HepG2 (cell line): ENCODE measurements at regions not wholly inside any gene's neighbourhood (a gene's known extent, or its start where the extent isn't known, plus 50 kb on each side); places are given as distances from the start of the nearest gene placed in this dataset.

Experiments used
- ATAC-seq: fragments of 200-7000 bp; cut with Tn5 transposase; 3 replicates; pipeline ENCODE4 v1.9.1; 2020; ENCODE audit warnings: mild to moderate bottlenecking, moderate library complexity
- BruUV-seq: library from RNA; stranded (reverse); fragments of 400-500 nt; replicated peaks from 2 replicates; lab custom pipeline; 2021; lab: Mats Ljungman, UMichigan
- CTCF ChIA-PET: fragments of 300-600 bp; formaldehyde crosslinking; extraction: SDS; loops from one replicate; lab custom pipeline; 2021; ENCODE audit warnings: low total read pairs, inconsistent platforms, low intra/inter-chr PET ratio; lab: Yijun Ruan, JAX
- POLR2A ChIA-PET: fragments of 350-600 bp; sonication (Branson Sonifier 250); formaldehyde crosslinking; loops from one replicate; lab custom pipeline; 2020; ENCODE audit warnings: antibody characterized with exemption, inconsistent platforms; lab: Yijun Ruan, JAX
- DNase-seq: peaks from one replicate; pipeline ENCODE4 v3.0.0-alpha.2; 2015; ENCODE audit warnings: low spot score
- FAIRE-seq: peaks from 3 replicates; lab custom pipeline; 2011; peaks lifted over from hg19 to GRCh38; lab: Jason Lieb, UNC
- H2AFZ ChIP-seq: one replicate; pipeline ENCODE4 v1.6.1; 2011; ENCODE audit warnings: low read length, inconsistent platforms
- H3K27ac ChIP-seq: fragments of 300-600 bp; 3 replicates; pipeline ENCODE4 v1.8.0; 2011; ENCODE audit warnings: mixed run types, mild to moderate bottlenecking, mixed read lengths, low read length, inconsistent platforms; ENCODE audit not compliant: insufficient read depth; ENCODE audit errors: extremely low read length
- H3K27me3 ChIP-seq, 2 experiments: fragments of 200-600 bp in 1 of 2; 2 replicates in 1 of 2; 3 replicates in 1 of 2; pipeline versions ENCODE4 v1.6.0 to v1.8.0; 2011; ENCODE audit warnings: low read length in 2 of 2, mild to moderate bottlenecking in 2 of 2, moderate library complexity in 2 of 2, inconsistent platforms in 1 of 2; ENCODE audit not compliant: insufficient read depth in 2 of 2, control insufficient read depth in 1 of 2
- H3K36me3 ChIP-seq, 2 experiments: fragments of 200-600 bp in 1 of 2; replicated peaks in 1 of 2; 2 replicates in 1 of 2; 3 replicates in 1 of 2; pipeline versions ENCODE4 v1.5.1 to v1.8.0; 2011; ENCODE audit warnings: low read length in 2 of 2, inconsistent platforms in 1 of 2; ENCODE audit not compliant: insufficient read depth in 2 of 2, control insufficient read depth in 1 of 2
- H3K4me1 ChIP-seq: 2 replicates; pipeline ENCODE4 v1.5.1; 2012; ENCODE audit warnings: low read length, inconsistent platforms; ENCODE audit not compliant: insufficient read depth
- H3K4me2 ChIP-seq: 2 replicates; pipeline ENCODE4 v1.6.0; 2011; ENCODE audit warnings: low read depth, low read length, inconsistent platforms
- H3K4me3 ChIP-seq, 3 experiments: fragments of 200-600 bp in 1 of 3; sonication (generic), shearing (Covaris generic) in 1 of 3; replicated peaks in 1 of 3; 2 replicates each; pipeline ENCODE4 v1.5.1; 2011 to 2016; ENCODE audit warnings: low read length in 3 of 3, inconsistent platforms in 2 of 3, low read depth in 2 of 3, mild to moderate bottlenecking in 2 of 3, control low read depth in 1 of 3, mixed read lengths in 1 of 3; ENCODE audit not compliant: insufficient read depth in 1 of 3
- H3K79me2 ChIP-seq: one replicate; pipeline ENCODE4 v1.6.1; 2011; ENCODE audit warnings: low read length, inconsistent platforms; ENCODE audit not compliant: insufficient read depth
- H3K9ac ChIP-seq: 2 replicates; pipeline ENCODE4 v1.6.0; 2011; ENCODE audit warnings: mild to moderate bottlenecking, low read depth, low read length, inconsistent platforms; ENCODE audit not compliant: insufficient read depth
- H3K9me3 ChIP-seq: 2 replicates; pipeline ENCODE4 v1.5.1; 2012; ENCODE audit warnings: mild to moderate bottlenecking, low read length
- H4K20me1 ChIP-seq: 2 replicates; pipeline ENCODE4 v1.6.0; 2011; ENCODE audit warnings: inconsistent platforms, mild to moderate bottlenecking, low read length, moderate library complexity; ENCODE audit not compliant: insufficient read depth
- SMAD1 ChIP-seq: sonication (generic); formaldehyde crosslinking; IDR thresholded peaks from 2 replicates; pipeline ENCODE4 v1.4.0; 2020; ENCODE audit warnings: missing genetic modification reagents, low read depth, mild to moderate bottlenecking, borderline replicate concordance
- THRA ChIP-seq: sonication (generic); formaldehyde crosslinking; IDR thresholded peaks from 2 replicates; pipeline ENCODE4 v1.4.0; 2020; ENCODE audit warnings: missing genetic modification reagents, borderline replicate concordance
- ZNF30 ChIP-seq: sonication (generic); formaldehyde crosslinking; IDR thresholded peaks from 2 replicates; pipeline ENCODE4 v1.5.0; 2020; ENCODE audit warnings: mild to moderate bottlenecking, missing genetic modification reagents
- ZNF34 ChIP-seq: sonication (generic); formaldehyde crosslinking; IDR thresholded peaks from 2 replicates; pipeline ENCODE4 v1.4.0; 2020; ENCODE audit warnings: mild to moderate bottlenecking, missing genetic modification reagents, borderline replicate concordance
- WGBS: methylation state at CpG from one replicate; pipeline ENCODE4 v1.1.6; 2017; ENCODE audit warnings: low lambda C conversion rate; 5-methylcytosine and 5-hydroxymethylcytosine counted together
- in situ Hi-C: cut with HindIII; loops from 2 replicates; pipeline ENCODE4 v1.10.0; 2017; ENCODE audit warnings: low pct_unique_long_range_greater_than_20kb; ENCODE audit not compliant: extremely low pct_ligation_motif_present
- intact Hi-C: fragments of 100-400 bp; cut with micrococcal nuclease; formaldehyde crosslinking; loops from one replicate; pipeline ENCODE4 v1.10.0; 2022; ENCODE audit not compliant: unreplicated experiment

GRCh38 chr14:61638595-61639387 is 56.5 kb upstream of the HIF1A start:
- H3K27me3 ChIP-seq = peaks cover 0 to 18% of the 10 kb centered on the region in 2 experiments; a peak in 2 of 5 replicates
- no peak for FAIRE-seq
- H3K4me2 ChIP-seq = no peak overlapping the region
- H3K36me3 ChIP-seq = no peaks in the 10 kb centered on the region
- H3K4me1 ChIP-seq = no peaks in the 10 kb centered on the region
- no peaks in the 10 kb centered on the region for H3K79me2 ChIP-seq
- CTCF ChIA-PET = no interaction called here
- BruUV-seq = no TSS peak
- DNase-seq = no peak
- intact Hi-C loops (no loop called here), in situ Hi-C loops (no loop called here)
- no peaks in the 10 kb centered on the region for H3K9me3 ChIP-seq
- H4K20me1 ChIP-seq = no peaks in the 10 kb centered on the region
- 69% methylated on average over 12 of the region's 12 CpGs for WGBS
- TF ChIP-seq ZNF30 (CRISPR knock-in tag) = no peak
- ATAC-seq = no peak
- H3K9ac ChIP-seq = no peak overlapping the region
- H3K27ac ChIP-seq = no peak overlapping the region
- no peak overlapping the region for H3K4me3 ChIP-seq
- POLR2A ChIA-PET = no interaction called here
- H2AFZ ChIP-seq = no peak overlapping the region

GRCh38 chr14:61640158-61641136 is 54.9 kb upstream of the HIF1A start:
- ATAC-seq (no peak; the same call in 2 of the 3 replicates), FAIRE-seq (no peak), DNase-seq (no peak)
- Histone ChIP-seq H3K36me3 (no peaks in the 10 kb centered on the region), H4K20me1 (no peaks in the 10 kb centered on the region), H3K9ac (no peak overlapping the region), H3K4me2 (no peak overlapping the region), H3K9me3 (no peaks in the 10 kb centered on the region), H3K4me1 (no peaks in the 10 kb centered on the region), H3K4me3 (no peak overlapping the region), H3K79me2 (no peaks in the 10 kb centered on the region), H2AFZ (no peak overlapping the region), H3K27me3 (peaks cover 0 to 18% of the 10 kb centered on the region in 2 experiments; a peak in 2 of 5 replicates), H3K27ac (no peak overlapping the region)
- POLR2A ChIA-PET = no interaction called here
- intact Hi-C loops (no loop called here), in situ Hi-C loops (no loop called here)
- no TSS peak for BruUV-seq
- WGBS = 44% methylated on average over 11 of the region's 14 CpGs
- no peak for TF ChIP-seq ZNF34
- no peak for TF ChIP-seq THRA
- TF ChIP-seq SMAD1 (CRISPR knock-in tag) = no peak
- CTCF ChIA-PET = no interaction called here
